ENCODE measurements at regions not wholly inside any gene's neighbourhood (a gene's known extent, or its start where the extent isn't known, plus 50 kb on each side); places are given as distances from the start of the nearest gene placed in this dataset.

DNA sequence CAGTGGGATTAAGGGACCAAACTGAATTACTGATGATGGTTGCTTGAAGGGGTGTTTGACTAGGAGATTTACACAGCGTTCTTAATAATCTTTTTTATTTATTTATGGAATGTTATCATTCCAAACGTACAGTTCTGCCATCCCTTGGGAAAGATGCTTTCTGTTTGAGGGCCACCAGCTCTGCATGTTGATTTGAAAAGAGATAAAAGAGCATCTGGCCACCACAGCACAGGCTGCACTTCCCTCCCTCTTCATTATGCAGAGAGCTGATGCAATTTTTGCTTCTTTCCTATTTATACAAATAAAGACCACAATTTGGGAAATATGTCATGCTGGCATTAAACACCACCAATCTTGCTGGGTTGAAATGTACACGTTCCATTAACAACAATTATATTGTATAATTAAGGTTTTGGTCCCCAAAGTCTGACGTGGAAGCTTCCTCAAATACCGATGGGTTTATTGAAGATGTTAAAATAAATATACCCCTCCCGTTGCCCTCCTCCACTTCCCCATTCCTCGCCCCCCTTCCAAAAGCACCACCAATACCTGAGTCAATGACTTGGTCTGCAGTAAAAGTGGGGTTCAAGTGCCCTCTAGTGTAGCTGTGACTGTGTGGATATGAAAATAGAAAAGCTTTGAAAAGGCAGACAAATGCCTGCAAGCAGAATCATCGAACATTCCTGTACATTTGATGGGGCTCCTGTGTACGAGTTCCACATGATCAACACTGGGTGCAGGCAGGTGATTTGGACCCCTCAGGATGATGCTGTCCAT, 211.9 kb downstream of the HRH4 start:
- DNase-seq (ENCODE audit: low spot score), result no peak

DNA sequence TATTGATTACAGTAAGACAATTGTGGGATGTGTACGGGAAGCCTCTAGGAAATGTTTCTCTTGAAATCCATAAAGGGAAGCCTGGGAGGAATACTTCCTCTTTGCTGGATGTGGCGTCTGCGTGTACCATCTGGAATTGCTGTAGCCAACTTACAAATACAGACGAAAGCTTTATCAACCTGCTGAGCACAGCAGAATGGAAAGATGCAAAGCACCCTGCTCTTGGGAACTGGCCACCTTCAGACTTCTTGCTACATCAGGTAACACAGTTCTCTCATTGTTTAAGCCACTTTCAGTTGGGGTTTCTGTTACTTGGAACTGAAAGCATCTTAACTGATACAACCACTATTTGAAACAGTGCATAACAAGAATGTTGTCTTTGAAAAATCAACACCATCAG, 213.8 kb downstream of the HRH4 start:
- no peak for DNase-seq (ENCODE audit: low spot score)

DNA sequence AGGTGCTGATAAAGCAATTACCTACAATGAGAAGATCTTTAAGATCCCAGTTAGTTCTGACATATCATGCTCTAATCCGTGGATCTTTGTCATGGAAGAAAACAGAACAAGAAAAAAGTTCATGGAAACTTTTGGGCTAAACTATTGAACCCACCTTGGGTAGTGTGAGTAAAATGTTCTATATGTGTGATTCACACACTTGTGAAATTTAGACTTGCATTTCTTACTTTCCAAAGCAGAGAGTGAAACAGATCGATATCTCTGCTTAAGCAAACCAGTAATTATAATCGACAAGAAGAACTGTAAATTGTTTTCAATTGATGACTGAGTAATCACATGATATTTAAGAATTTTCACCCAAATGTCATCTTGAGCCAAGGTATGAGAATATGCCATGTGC, 214.2 kb downstream of the HRH4 start:
- DNase-seq (ENCODE audit: low spot score), result no peak

- no peak for DNase-seq (ENCODE audit: low spot score)
Observed at GRCh38 chr18:24677011-24677410, 216.6 kb downstream of the HRH4 start.

DNA sequence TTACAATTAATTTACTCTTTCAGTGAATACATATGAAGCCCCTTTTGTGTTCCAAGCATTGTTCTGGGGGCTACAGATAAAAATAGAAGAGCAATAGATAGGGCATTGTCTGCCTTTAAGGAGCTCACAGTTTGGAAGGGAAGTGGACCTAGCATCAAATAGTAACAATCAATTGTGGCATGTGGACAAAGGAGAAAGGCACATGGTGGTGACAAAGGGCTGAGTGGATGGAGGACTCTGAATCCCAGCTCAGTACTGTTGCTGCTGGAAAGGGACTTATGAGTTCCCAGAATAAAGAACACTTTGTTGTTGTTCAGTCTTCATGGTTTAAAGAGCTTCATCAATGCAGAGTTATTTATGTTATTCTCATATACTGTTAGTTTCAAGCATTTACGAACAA, 217.7 kb downstream of the HRH4 start:
- no peak for DNase-seq (ENCODE audit: low spot score)

- DNase-seq (ENCODE audit: low spot score), result no peak
Observed at GRCh38 chr18:24678626-24679025, 218.2 kb downstream of the HRH4 start.

DNA sequence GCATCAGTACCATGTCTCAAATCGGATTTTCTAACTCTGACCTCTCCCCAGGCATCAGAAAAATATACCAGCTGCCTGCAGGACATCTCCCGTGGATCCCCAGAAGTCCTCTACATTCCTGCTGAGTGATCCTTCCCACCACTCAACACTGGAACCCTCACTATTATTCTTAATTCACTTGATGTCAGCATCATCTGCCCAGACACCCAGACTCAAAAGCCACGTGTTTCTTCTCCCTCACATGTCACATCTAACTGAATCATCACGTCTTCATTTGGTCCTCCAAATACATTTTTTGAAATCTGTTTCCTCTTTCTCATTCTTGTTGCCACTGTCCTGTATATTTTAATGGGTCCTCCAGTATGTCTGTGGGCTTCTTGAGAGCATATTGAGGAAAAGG, 218.6 kb downstream of the HRH4 start:
- DNase-seq (ENCODE audit: low spot score), result no peak

- no peak for DNase-seq (ENCODE audit: low spot score)
Observed at GRCh38 chr18:24683925-24684324, 223.5 kb downstream of the HRH4 start.

- DNase-seq (ENCODE audit: low spot score), result no peak
Observed at GRCh38 chr18:24685254-24685959, 225.0 kb downstream of the HRH4 start.

- DNase-seq (ENCODE audit: low spot score), result no peak
Observed at GRCh38 chr18:24695168-24695567, 234.7 kb downstream of the HRH4 start.

- no peak for DNase-seq (ENCODE audit: low spot score)
Observed at GRCh38 chr18:24702001-24702515, 241.6 kb downstream of the HRH4 start.

DNA sequence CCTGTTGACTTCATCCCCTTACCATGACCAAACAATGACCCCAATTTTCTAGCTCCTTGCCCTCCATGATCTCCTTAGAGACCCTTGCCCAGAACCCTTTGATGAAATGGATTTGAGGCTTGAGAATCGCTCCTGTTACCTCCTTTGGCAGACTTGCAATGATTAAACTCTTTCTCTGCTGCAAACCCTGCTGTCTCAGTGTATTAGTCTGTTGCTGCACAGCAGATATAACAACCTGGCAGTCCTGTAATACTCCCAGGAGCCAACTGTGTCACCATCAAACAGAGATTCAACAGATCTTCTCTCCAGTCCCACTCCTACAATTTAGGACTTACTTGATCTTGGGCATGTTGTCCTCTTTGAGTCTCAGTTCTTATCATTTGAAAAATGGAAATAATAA, 242.9 kb downstream of the HRH4 start:
- DNase-seq (ENCODE audit: low spot score), result no peak

DNA sequence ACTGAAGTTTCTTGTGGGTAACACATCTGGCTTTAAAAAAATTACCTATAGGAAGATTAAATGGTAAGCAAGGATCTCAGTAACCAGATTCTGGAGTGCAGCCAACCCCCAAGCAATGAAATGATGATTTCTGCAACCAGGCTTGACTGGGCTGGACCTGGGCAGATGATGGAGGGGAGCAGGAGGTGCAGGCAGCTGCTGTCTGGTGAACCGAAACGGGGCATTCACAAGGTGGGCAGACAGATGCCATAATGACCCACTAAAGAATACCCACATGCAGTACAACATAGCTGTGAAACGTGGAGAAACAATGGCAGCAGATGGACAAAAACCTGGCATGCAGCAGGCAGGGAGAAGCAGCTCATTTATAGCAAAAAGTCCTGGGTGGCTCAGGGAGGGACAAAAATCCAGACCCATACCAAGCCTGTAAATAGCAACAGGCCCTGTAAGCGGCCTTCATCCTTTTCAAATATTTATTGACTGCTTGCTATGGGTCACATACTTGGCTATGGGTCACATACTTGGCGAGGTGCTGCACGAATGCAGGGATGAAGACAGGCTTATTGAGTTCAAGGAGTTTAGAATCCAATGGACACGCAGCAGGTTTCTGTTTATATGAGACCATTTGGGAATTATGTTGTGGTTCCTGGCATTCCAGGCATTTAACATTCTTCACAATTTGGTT, 244.7 kb downstream of the HRH4 start:
- no peak for DNase-seq (ENCODE audit: low spot score)

DNA sequence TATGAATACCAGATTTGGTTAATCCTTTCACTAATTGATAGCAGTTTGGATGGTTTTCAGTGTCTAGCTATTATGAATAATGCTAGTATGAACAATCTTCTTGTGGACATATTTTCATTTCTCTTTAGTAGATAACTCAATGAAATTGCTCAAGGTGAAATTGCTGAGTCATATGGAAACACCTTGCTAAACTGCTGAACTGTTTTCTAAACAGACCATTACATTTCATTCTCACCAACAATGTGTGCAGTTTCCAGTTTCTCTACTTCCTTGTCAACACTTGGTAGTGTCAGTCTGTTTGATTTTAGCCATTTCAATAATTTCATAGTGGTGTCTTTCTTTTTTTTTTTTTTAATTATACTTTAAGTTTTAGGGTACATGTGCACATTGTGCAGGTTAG, 250.0 kb downstream of the HRH4 start:
- no peak for DNase-seq (ENCODE audit: low spot score)

DNA sequence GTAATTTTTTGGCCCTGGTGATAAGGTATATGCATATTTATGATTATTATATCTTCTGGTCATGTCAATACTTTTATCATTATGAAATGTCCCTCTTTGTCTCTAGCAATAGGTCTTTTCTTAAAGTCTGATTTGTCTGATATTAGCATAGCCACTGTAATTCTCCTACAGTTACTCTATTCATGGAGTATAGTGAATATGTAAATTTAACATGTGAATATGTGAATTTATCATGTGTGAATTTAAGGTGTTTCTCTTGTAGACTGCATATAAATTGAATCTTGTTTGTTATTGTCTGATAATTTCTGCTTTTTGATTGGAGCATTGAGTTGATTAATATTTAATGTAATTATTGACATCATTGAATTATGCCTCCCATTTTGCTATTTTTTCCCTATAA, 259.4 kb downstream of the HRH4 start:
- DNase-seq (ENCODE audit: low spot score), result no peak

DNA sequence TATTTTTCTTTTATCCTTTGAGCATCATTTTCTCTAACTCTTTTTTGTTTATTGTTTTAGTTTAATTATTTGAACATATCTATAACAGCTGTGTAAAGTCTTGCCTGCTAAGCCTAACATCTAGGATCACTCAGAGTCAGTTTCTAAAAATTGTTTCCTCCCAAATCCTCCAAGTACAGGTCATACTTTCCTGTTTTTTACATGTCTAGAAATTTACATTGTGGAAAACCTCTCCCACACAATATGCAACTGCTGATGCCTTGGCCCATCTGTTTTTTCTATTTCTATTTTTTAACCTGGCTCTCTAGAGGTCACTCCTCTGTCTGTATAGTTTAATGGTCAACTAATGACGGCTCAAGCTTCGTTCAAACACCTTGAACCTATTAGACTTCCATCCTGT, 261.0 kb downstream of the HRH4 start:
- no peak for DNase-seq (ENCODE audit: low spot score)

DNA sequence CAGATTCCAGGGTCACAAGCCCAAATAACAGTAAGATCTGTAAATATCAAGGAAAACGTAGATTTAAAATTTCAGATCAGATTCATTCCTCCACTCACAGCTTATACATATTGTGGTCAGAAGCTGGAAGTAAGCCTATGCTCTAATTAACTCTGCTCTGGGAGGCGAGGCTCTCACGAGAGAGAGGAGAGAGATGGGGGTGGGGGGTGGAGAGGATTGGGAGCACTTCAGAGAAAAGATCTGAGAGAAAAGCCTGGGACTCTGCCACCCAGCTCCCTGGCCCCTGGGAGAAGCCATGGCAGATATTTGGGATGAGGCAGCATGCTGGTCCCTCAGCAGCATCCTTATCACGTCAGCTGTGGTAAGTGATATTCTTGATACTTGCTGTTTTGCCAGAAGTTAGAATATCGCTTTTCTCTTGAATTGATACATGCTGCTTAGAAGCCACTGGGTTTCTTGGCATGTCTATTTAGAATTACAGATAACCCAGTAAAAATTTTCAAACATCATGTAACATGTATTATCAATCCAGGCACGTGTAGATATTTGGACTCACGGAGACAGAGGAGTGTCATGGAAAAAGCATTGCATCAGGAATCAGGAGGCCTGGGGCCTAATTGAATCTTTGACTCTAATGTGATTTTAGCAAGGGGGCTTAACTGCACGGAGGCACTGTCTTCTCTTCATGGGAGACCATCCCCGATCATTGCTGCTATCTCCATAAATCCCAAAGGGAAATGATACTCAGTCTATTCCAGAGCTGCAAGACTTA, 265.4 kb downstream of the HRH4 start:
- DNase-seq (ENCODE audit: low spot score), result no peak

DNA sequence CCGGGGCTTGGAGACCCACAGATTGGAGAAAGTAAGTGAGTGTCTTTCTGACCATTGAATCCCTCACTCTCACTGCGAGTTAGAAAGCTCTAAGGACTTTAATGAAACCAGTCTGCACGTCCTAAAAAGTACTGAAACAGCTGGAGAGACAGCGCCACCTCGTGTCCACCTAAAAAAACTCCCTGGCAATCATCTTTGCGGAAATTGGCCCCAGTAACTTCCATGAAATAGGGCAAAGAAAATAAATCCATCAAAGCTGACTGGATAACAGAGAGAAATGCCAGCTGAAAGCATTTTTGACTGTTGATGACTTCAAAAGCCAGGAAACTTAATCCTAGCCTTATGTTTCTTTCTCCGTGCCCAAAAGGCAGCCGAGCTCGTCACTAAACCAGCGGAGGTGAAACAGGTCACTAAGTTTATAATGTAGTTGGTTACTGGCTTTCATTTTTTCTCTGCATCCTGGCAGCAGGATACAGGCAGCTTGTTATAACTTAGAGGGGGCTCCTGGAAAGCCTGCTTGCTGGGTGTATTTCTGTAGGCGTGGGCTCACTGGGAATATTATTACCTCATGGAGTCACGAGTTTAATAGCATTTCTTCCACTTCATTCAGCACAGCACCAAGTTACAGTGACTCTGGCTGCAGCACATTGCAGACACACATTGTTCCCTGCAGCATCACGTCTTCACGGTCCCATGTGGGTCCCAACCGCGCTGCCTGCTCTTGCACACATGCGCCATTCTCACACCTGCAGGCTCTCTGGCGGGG, 266.5 kb downstream of the HRH4 start:
- DNase-seq (ENCODE audit: low spot score), result peak; percentile 63

DNA sequence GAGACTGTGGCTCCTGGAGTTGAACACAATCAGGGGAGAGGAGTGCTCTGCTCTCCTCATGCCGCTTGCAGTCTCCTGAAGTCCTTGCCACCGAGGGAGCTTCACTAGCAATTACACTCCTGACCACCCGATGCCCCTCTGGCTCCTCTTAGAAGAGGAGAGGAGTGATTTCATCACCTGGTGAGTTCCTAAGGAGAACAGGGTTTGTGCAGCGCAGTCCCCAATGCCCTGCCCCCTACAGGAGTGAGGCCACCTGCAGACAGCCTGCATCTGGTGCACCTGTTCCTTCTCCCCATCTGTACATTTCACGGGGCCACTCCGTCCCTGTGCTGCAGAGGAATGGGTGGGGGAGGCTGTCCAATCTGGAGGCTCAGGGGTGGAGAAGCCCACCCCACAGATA, 267.2 kb downstream of the HRH4 start:
- DNase-seq (ENCODE audit: low spot score), result no peak

DNA sequence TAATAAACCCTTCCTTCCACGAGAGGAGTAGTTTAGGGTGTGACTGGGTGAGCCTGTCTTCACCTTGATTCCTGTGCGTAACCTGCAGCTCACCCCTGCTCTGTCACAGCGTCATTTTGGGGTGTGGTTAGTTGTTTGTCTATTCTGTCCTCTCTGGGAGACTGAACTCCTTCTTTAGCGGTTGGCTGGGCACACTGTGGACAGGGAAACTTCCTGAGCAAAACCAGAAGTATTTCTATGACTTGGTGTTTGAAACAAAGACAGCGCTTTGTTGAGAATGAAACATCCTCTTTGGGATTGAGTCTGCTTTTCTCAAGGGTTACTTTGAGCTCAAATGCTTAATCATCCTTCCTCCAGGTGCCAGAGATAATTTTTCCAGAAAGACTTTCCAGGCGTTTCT, 270.7 kb downstream of the HRH4 start:
- no peak for DNase-seq (ENCODE audit: low spot score)

- no peak for DNase-seq (ENCODE audit: low spot score)
Observed at GRCh38 chr18:24731981-24732380, 271.5 kb downstream of the HRH4 start.

Measured in kidney capillary endothelial cell (primary cell).